ENCODE measurements at regions not wholly inside any gene's neighbourhood (a gene's known extent, or its start where the extent isn't known, plus 50 kb on each side); places are given as distances from the start of the nearest gene placed in this dataset.

DNA sequence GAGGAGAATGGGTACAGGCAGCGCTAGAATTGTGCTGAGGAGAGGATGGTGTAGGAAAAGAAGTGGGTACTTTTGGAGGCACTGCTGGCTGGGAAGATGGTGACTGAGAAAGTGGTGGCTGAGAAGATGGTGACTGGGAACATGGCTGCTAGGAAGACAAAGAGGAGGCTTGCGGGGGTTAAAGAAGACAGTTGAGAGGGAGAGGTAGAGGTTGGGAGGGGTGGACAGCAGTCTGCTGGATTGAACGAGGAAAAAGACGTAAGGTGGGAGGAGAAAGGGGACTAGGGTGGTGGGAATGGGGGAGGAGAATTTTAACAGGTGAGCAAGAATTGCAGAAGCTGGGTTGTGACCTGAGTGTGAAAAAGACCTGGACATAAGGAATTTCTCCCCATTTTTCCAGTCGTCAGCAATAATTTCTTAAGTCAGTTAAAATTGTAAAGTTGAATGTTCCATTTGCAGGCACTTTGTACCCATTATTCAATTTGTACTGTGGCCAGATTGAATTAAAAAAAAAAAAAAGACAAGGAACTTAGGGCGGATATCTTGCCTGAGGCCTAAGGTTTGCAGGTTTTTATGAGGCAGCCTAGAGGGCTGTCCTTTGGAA lies 2450.0 kb downstream of the TP53TG3F start:
- TF ChIP-seq, protein P1, sequence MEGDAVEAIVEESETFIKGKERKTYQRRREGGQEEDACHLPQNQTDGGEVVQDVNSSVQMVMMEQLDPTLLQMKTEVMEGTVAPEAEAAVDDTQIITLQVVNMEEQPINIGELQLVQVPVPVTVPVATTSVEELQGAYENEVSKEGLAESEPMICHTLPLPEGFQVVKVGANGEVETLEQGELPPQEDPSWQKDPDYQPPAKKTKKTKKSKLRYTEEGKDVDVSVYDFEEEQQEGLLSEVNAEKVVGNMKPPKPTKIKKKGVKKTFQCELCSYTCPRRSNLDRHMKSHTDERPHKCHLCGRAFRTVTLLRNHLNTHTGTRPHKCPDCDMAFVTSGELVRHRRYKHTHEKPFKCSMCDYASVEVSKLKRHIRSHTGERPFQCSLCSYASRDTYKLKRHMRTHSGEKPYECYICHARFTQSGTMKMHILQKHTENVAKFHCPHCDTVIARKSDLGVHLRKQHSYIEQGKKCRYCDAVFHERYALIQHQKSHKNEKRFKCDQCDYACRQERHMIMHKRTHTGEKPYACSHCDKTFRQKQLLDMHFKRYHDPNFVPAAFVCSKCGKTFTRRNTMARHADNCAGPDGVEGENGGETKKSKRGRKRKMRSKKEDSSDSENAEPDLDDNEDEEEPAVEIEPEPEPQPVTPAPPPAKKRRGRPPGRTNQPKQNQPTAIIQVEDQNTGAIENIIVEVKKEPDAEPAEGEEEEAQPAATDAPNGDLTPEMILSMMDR (conservative IDR thresholded peaks at IDR 0.05) = no peak
- TF ChIP-seq ZFX (IDR thresholded peaks at IDR 0.05) = no peak

All from C4-2B (cell line).